Gastroesophageal sphincter (tissue), 4 donors: ENCODE measurements at regions not wholly inside any gene's neighbourhood (a gene's known extent, or its start where the extent isn't known, plus 50 kb on each side); places are given as distances from the start of the nearest gene placed in this dataset.

Experiments
- ATAC-seq: fragments of 150-250 bp; one replicate; pipeline ENCODE4 v1.9.1; 2016; ENCODE audit warnings: mild to moderate bottlenecking, moderate library complexity
- H3K27ac ChIP-seq, 4 donors: fragments of 200-600 bp; sonication (generic) in 3 of 4; 1 replicate in 3 of 4; 2 replicates in 1 of 4; pipeline ENCODE4 v1.5.1; 2016 to 2019
- H3K27me3 ChIP-seq: fragments of 200-600 bp; sonication (generic); one replicate; pipeline ENCODE4 v1.5.1; 2019
- H3K36me3 ChIP-seq, 2 donors: fragments of 200-600 bp; sonication (generic); one replicate each; pipeline ENCODE4 v1.5.1; 2019; ENCODE audit warnings: control low read depth in 1 of 2
- H3K4me1 ChIP-seq, 3 donors: fragments of 200-600 bp; sonication (generic); 1 replicate in 2 of 3; 2 replicates in 1 of 3; pipeline ENCODE4 v1.5.1; 2016 to 2019; ENCODE audit warnings: control low read depth in 2 of 3
- H3K4me3 ChIP-seq, 2 donors: fragments of 200-600 bp; sonication (generic); one replicate each; pipeline ENCODE4 v1.5.1; 2019; ENCODE audit warnings: mild to moderate bottlenecking in 1 of 2, moderate library complexity in 1 of 2
- H3K9me3 ChIP-seq, 3 donors: fragments of 200-600 bp; sonication (generic); one replicate each; pipeline ENCODE4 v1.5.1; 2017 to 2019; ENCODE audit warnings: control low read depth in 2 of 3
- EP300 ChIP-seq: sonication (generic); formaldehyde crosslinking; IDR thresholded peaks from one replicate; pipeline ENCODE4 v1.6.1; 2017; ENCODE audit warnings: antibody characterized with exemption, mild to moderate bottlenecking
- POLR2A ChIP-seq, 2 donors: fragments of 450-650 bp; IDR thresholded peaks; one replicate each; pipeline ENCODE4 v1.6.1; 2017; ENCODE audit warnings: antibody characterized with exemption in 2 of 2, mild to moderate bottlenecking in 2 of 2, moderate library complexity in 1 of 2
- POLR2AphosphoS5 ChIP-seq: sonication (generic); formaldehyde crosslinking; IDR thresholded peaks from one replicate; pipeline ENCODE4 v1.6.1; 2017; ENCODE audit warnings: antibody characterized with exemption
- WGBS, 2 donors: methylation state at CpG; one replicate each; pipeline ENCODE4 v1.1.5; 2018; ENCODE audit warnings: low coverage in 1 of 2; 5-methylcytosine and 5-hydroxymethylcytosine counted together
- TF ChIP-seq, protein P1 (sequence below), 4 experiments: fragments of 200-600 bp in 2 of 4; fragments of 450-650 bp in 2 of 4; sonication (generic) in 1 of 4; IDR thresholded peaks; one replicate each; pipeline ENCODE4 v1.5.1; 2017 to 2019; ENCODE audit warnings: antibody characterized with exemption in 4 of 4, mild to moderate bottlenecking in 2 of 4, moderate library complexity in 2 of 4

DNA sequence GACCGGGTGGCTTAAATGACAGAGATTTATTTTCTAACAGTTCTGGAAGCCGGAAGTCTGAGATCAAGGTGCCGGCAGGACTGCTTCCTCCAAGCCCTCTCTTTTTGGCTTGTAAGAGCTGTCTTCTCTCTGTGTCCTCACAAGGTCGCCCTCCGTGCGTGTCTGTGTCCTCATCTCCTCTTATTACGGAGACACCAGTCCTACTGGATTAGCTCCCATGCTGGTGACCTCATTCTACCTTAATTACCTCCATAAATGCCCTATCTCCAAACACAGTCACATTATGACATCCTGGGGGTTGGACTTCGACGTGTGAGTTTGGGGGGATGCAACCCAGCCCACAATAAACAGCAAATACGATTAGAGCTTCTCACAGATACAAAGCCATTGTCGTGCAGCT, 161.5 kb downstream of the FOXL1 start:
- TF ChIP-seq, protein P1, sequence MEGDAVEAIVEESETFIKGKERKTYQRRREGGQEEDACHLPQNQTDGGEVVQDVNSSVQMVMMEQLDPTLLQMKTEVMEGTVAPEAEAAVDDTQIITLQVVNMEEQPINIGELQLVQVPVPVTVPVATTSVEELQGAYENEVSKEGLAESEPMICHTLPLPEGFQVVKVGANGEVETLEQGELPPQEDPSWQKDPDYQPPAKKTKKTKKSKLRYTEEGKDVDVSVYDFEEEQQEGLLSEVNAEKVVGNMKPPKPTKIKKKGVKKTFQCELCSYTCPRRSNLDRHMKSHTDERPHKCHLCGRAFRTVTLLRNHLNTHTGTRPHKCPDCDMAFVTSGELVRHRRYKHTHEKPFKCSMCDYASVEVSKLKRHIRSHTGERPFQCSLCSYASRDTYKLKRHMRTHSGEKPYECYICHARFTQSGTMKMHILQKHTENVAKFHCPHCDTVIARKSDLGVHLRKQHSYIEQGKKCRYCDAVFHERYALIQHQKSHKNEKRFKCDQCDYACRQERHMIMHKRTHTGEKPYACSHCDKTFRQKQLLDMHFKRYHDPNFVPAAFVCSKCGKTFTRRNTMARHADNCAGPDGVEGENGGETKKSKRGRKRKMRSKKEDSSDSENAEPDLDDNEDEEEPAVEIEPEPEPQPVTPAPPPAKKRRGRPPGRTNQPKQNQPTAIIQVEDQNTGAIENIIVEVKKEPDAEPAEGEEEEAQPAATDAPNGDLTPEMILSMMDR (IDR thresholded peaks at IDR 0.05), result no peak
- TF ChIP-seq POLR2AphosphoS5, result no peak
- no peak for TF ChIP-seq POLR2A (IDR thresholded peaks at IDR 0.05)
- TF ChIP-seq EP300, result no peak
- peaks cover 0 to 12% (median 0%) of the 10 kb centered on the region in 3 donors for H3K4me1 ChIP-seq
- ATAC-seq, result no peak
- 60 to 63% methylated on average over 7 to 10 of the region's 11 CpGs for WGBS, 2 donors
- H3K9me3 ChIP-seq, result no peaks in the 10 kb centered on the region
- no peak overlapping the region for H3K27ac ChIP-seq
- H3K27me3 ChIP-seq, result peaks cover 62% of the 10 kb centered on the region
- no peak overlapping the region for H3K4me3 ChIP-seq
- no peaks in the 10 kb centered on the region for H3K36me3 ChIP-seq

DNA sequence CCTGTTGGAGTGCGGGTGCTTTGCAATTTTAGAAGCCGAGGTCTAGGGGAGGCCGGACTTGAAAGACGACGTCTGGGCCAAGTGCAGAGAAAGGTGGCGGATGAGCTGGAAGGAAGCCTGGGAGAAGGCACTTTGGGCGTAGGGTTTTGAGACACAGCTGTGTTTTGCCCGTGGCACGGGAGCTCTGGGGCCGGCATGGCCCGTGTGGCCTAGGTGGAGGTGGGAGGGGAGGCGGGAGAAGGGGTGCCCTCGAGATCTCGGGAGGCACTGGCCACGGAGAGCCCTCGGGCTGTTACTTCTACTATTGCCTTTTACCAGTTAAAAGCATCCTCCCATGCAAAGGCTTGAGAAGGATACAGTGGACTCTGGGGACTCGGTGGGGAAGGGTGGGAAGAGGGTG, 161.9 kb downstream of the FOXL1 start:
- H3K27me3 ChIP-seq, result peaks cover 57% of the 10 kb centered on the region
- TF ChIP-seq POLR2A (IDR thresholded peaks at IDR 0.05) (no peak), POLR2AphosphoS5 (no peak), EP300 (no peak)
- TF ChIP-seq, protein P1 (IDR thresholded peaks at IDR 0.05), result no peak
- no peak for ATAC-seq
- H3K4me3 ChIP-seq, result no peak overlapping the region
- no peaks in the 10 kb centered on the region for H3K9me3 ChIP-seq
- H3K36me3 ChIP-seq, result no peaks in the 10 kb centered on the region
- H3K4me1 ChIP-seq, result peaks cover 0 to 12% (median 0%) of the 10 kb centered on the region in 3 donors
- 79 to 83% methylated on average over 9 to 10 of the region's 17 CpGs for WGBS, 2 donors
- H3K27ac ChIP-seq, result no peak overlapping the region

DNA sequence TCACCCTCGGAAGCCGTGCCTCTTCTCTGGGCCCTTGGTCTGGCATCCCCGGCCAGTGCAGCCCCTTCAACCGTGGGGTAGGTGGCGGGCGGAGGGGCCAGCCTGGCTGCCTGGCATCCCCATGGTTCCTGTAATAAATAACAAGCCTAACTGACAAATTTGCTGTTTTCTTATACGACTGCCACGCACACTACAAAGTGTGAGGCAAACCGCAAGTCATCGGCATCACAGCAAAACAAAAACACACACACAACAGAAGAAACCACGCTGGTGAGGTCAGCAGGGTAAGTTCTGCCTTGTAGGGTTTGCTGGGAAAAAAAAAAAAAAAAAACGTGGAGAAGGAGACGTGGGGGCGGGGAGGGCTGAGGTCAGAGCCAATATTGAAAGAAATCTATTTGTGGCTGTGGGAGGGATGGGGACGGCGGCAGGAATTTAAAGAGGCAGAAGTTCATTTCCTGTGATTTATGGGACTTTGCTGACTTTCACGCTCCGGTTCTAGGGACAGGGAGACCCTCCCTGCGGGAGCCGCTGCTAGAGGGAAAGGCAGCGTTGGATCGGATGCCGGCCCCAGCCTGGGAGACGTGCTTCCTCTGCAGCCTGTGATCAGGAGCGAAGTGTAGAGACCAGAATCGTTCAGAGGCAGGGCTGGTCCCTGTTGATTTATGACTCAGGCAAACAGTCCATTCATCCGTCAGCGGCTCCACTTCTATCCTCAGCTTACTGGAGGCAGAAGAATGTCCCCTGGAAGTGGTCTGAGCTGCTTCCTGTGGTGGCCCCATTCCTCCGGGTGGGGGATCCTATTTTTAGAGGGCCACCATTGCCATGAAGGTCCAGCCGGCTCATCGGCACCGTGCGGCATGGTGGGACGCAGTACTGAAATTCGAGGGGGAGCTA, 162.8 kb downstream of the FOXL1 start:
- 12 to 22% methylated on average over 20 to 25 of the region's 35 CpGs for WGBS, 2 donors
- Histone ChIP-seq H3K36me3 (no peaks in the 10 kb centered on the region), H3K9me3 (no peaks in the 10 kb centered on the region), H3K27ac (peak overlapping the region in 3 of 4 donors; percentile 33 to 52 (median 41)), H3K27me3 (peaks cover 52% of the 10 kb centered on the region), H3K4me3 (peak overlapping the region in 1 of 2 donors; percentile 32), H3K4me1 (peaks cover 0 to 12% (median 0%) of the 10 kb centered on the region in 3 donors)
- peak; percentile 63 for ATAC-seq
- no peak for TF ChIP-seq POLR2AphosphoS5
- no peak for TF ChIP-seq POLR2A (IDR thresholded peaks at IDR 0.05)
- TF ChIP-seq, protein P1 (IDR thresholded peaks at IDR 0.05), result no peak
- no peak for TF ChIP-seq EP300

DNA sequence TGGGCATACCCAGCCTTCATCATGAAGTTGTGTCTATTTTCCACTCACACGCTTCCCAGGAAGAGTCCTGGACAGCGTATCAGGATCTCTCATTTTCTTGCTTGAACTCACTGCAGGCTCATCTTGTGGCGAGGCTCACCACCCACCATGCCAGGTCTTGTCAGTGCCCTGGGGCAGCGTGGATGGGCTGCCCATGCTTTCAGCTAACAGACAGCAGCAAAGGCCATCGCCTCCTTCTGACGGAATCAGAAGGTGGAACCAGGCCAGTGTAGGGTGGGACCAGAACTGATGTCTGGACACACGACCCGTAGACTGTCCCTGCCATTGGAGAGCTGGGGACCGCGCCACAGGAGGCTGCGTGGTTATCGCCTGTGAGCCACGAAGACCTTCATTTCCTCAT, 169.4 kb downstream of the FOXL1 start:
- no peak overlapping the region for H3K4me3 ChIP-seq
- H3K9me3 ChIP-seq, result no peaks in the 10 kb centered on the region
- H3K27me3 ChIP-seq, result peaks cover 13% of the 10 kb centered on the region
- H3K36me3 ChIP-seq, result no peaks in the 10 kb centered on the region
- H3K4me1 ChIP-seq, result peaks cover 0 to 8% (median 0%) of the 10 kb centered on the region in 3 donors
- WGBS, 2 donors, result 89% methylated on average over 8 of the region's 13 CpGs; no CpG with 5 or more reads in 1 of the 2 donors
- ATAC-seq, result no peak
- TF ChIP-seq EP300 (no peak), POLR2A (IDR thresholded peaks at IDR 0.05) (no peak), POLR2AphosphoS5 (no peak)
- TF ChIP-seq, protein P1 (IDR thresholded peaks at IDR 0.05), result no peak
- no peak overlapping the region for H3K27ac ChIP-seq

DNA sequence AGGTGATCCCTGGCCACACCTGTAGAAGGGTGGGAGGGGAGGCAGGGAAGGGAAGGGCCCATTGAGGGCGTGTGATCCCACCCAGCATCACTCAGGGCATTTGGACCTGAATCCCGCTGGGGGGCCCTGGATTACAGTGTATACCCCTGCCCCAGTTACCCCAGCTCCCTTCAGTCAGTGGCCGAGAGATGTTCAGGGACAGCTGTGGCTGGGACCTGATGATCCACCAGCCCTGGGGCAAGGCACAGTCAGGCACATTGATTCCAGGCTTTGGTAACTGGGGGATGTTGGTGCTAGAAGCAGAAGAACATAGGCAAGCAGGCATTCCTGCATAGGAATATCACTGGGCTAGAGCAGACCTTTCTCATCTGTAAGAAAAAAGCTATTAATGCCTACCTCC, 170.3 kb downstream of the FOXL1 start:
- Histone ChIP-seq H3K4me1 (peaks cover 0 to 8% (median 0%) of the 10 kb centered on the region in 3 donors), H3K4me3 (no peak overlapping the region), H3K9me3 (no peaks in the 10 kb centered on the region), H3K27ac (no peak overlapping the region), H3K36me3 (no peaks in the 10 kb centered on the region), H3K27me3 (peaks cover 13% of the 10 kb centered on the region)
- TF ChIP-seq, protein P1 (IDR thresholded peaks at IDR 0.05), result no peak
- TF ChIP-seq EP300 (no peak), POLR2AphosphoS5 (no peak), POLR2A (IDR thresholded peaks at IDR 0.05) (no peak)
- 80% methylated on average over 1 of the region's 3 CpGs; no CpG with 5 or more reads in 1 of the 2 donors for WGBS, 2 donors
- ATAC-seq, result no peak
